Endothelial cell of umbilical vein (primary cell): ENCODE measurements at regions not wholly inside any gene's neighbourhood (a gene's known extent, or its start where the extent isn't known, plus 50 kb on each side); places are given as distances from the start of the nearest gene placed in this dataset.

Experiments used
- BruUV-seq: library from RNA; stranded (reverse); fragments of 400-500 nt; replicated peaks from 2 replicates; lab custom pipeline; 2021; lab: Mats Ljungman, UMichigan
- CTCF ChIA-PET: fragments of 300-600, 350-600 bp; sonication (Branson Sonifier 250); formaldehyde crosslinking; loops from one replicate; lab custom pipeline; 2021; ENCODE audit warnings: antibody characterized with exemption, inconsistent platforms; lab: Charles Lee
- POLR2A ChIA-PET: fragments of 300-600, 350-600 bp; sonication (Branson Sonifier 250); formaldehyde crosslinking; loops from one replicate; lab custom pipeline; 2021; ENCODE audit warnings: antibody characterized with exemption, inconsistent platforms; lab: Charles Lee
- DNase-seq: peaks from one replicate; pipeline ENCODE4 v3.0.0-alpha.2; 2011; ENCODE audit warnings: low read depth, low spot score
- FAIRE-seq: peaks from 2 replicates; lab custom pipeline; 2011; peaks lifted over from hg19 to GRCh38; lab: Jason Lieb, UNC
- H2AFZ ChIP-seq: 2 replicates; pipeline ENCODE4 v1.6.0; 2012; ENCODE audit warnings: low read depth, low read length, control low read depth, inconsistent platforms
- H3K27ac ChIP-seq: 2 replicates; pipeline ENCODE4 v1.5.1; 2011; ENCODE audit warnings: low read depth, mild to moderate bottlenecking, control low read depth, low read length, moderate library complexity; ENCODE audit not compliant: insufficient read depth
- H3K27me3 ChIP-seq, 2 experiments: 2 replicates each; pipeline versions ENCODE4 v1.6.0 to v1.6.1; 2011; ENCODE audit warnings: low read length in 2 of 2, mixed read lengths in 1 of 2; ENCODE audit not compliant: control insufficient read depth in 2 of 2, insufficient read depth in 2 of 2
- H3K36me3 ChIP-seq, 2 experiments: 2 replicates in 1 of 2; 3 replicates in 1 of 2; pipeline ENCODE4 v1.5.1; 2011; ENCODE audit warnings: low read length in 2 of 2, mild to moderate bottlenecking in 1 of 2, moderate library complexity in 1 of 2; ENCODE audit not compliant: control insufficient read depth in 2 of 2, insufficient read depth in 2 of 2; ENCODE audit errors: extremely low read depth in 1 of 2
- H3K4me1 ChIP-seq: 3 replicates; pipeline ENCODE4 v1.5.1; 2011; ENCODE audit warnings: mild to moderate bottlenecking, low read length; ENCODE audit not compliant: control insufficient read depth, insufficient read depth; ENCODE audit errors: extremely low read depth
- H3K4me2 ChIP-seq: 2 replicates; pipeline ENCODE4 v1.6.1; 2011; ENCODE audit warnings: low read length, control low read depth, mixed read lengths; ENCODE audit not compliant: insufficient read depth
- H3K4me3 ChIP-seq, 3 experiments: fragments of 200-600 bp in 1 of 3; sonication (generic), shearing (Covaris generic) in 1 of 3; replicated peaks in 1 of 3; 2 replicates each; pipeline ENCODE4 v1.5.1; 2011 to 2016; ENCODE audit warnings: control low read depth in 3 of 3, low read length in 3 of 3, mild to moderate bottlenecking in 2 of 3, inconsistent platforms in 1 of 3, low read depth in 1 of 3, moderate library complexity in 1 of 3; ENCODE audit not compliant: insufficient read depth in 1 of 3
- H3K79me2 ChIP-seq: 2 replicates; pipeline ENCODE4 v1.6.0; 2012; ENCODE audit warnings: low read length, inconsistent platforms; ENCODE audit not compliant: control insufficient read depth, insufficient read depth
- H3K9ac ChIP-seq: replicated peaks from 2 replicates; pipeline ENCODE3; 2011; ENCODE audit warnings: low read length, control low read depth; ENCODE audit not compliant: insufficient read depth; ENCODE audit errors: extremely low read depth
- H3K9me1 ChIP-seq: replicated peaks from 3 replicates; pipeline ENCODE4 v1.6.0; 2011; ENCODE audit warnings: mild to moderate bottlenecking, low read length; ENCODE audit not compliant: control insufficient read depth, insufficient read depth; ENCODE audit errors: extremely low read depth
- H3K9me3 ChIP-seq: replicated peaks from 2 replicates; pipeline ENCODE4 v1.5.1; 2012; ENCODE audit warnings: low read length, inconsistent platforms; ENCODE audit not compliant: control insufficient read depth, insufficient read depth
- H4K20me1 ChIP-seq: replicated peaks from 2 replicates; pipeline ENCODE3; 2011; ENCODE audit warnings: mild to moderate bottlenecking, low read length; ENCODE audit not compliant: control insufficient read depth, insufficient read depth; ENCODE audit errors: extremely low read depth
- EZH2 ChIP-seq: IDR thresholded peaks from 2 replicates; pipeline ENCODE4 v1.6.1; 2012; ENCODE audit warnings: borderline replicate concordance, low read depth, mild to moderate bottlenecking, moderate library complexity, low read length, inconsistent platforms; ENCODE audit not compliant: severe bottlenecking
- FOS ChIP-seq: IDR thresholded peaks from 2 replicates; pipeline ENCODE4 v1.6.1; 2011; ENCODE audit warnings: mild to moderate bottlenecking, low read length, moderate library complexity, borderline replicate concordance; ENCODE audit not compliant: insufficient read depth
- GATA2 ChIP-seq: IDR thresholded peaks from 2 replicates; pipeline ENCODE4 v1.7.0; 2011; ENCODE audit warnings: low read depth, mild to moderate bottlenecking, moderate library complexity, mixed read lengths, low read length; ENCODE audit not compliant: insufficient read length, insufficient read depth
- JUN ChIP-seq: IDR thresholded peaks from 2 replicates; pipeline ENCODE4 v1.6.1; 2011; ENCODE audit warnings: borderline replicate concordance, low read depth; ENCODE audit not compliant: insufficient read length, insufficient read depth
- MAX ChIP-seq: IDR thresholded peaks from 2 replicates; pipeline ENCODE4 v1.6.1; 2011; ENCODE audit not compliant: insufficient read depth, insufficient read length
- MYC ChIP-seq: IDR thresholded peaks from one replicate; pipeline ENCODE4 v1.6.1; 2011; ENCODE audit warnings: mild to moderate bottlenecking, low read depth, low read length
- POLR2A ChIP-seq: IDR thresholded peaks from 2 replicates; pipeline ENCODE4 v1.6.1; 2012; ENCODE audit warnings: low read depth, mild to moderate bottlenecking, control low read depth, low read length
- POLR2AphosphoS5 ChIP-seq: IDR thresholded peaks from 2 replicates; pipeline ENCODE4 v1.6.1; 2012; ENCODE audit warnings: low read depth, mild to moderate bottlenecking, control low read depth, low read length, moderate library complexity; ENCODE audit not compliant: insufficient read depth
- dilution Hi-C: fragments of 300-500 bp; cut with MboI; formaldehyde crosslinking; loops from one replicate; pipeline ENCODE4 v1.15.0; 2019; ENCODE audit warnings: low sequenced_read_pairs; ENCODE audit not compliant: extremely low pct_ligation_motif_present
- intact Hi-C: fragments of 100-400 bp; cut with micrococcal nuclease; formaldehyde crosslinking; loops from one replicate; pipeline ENCODE4 v1.10.0; 2022
- TF ChIP-seq, protein P1 (sequence below), 2 donors: IDR thresholded peaks; 1 replicate in 1 of 2; 2 replicates in 1 of 2; pipeline ENCODE4 v1.5.1; 2011; ENCODE audit warnings: low read length in 2 of 2, mild to moderate bottlenecking in 2 of 2, moderate library complexity in 2 of 2, control low read depth in 1 of 2, inconsistent platforms in 1 of 2, low read depth in 1 of 2; ENCODE audit not compliant: insufficient read depth in 1 of 2; ENCODE audit errors: extremely low read depth in 1 of 2

GRCh38 chr7:45414226-45414625 is 159.9 kb upstream of the ADCY1 start:
- ChIA-PET CTCF (no interaction called here), POLR2A (no interaction called here)
- Histone ChIP-seq H3K79me2 (no peaks in the 10 kb centered on the region), H4K20me1 (no peaks in the 10 kb centered on the region), H3K4me1 (no peaks in the 10 kb centered on the region), H3K4me2 (no peak overlapping the region), H3K9me3 (no peaks in the 10 kb centered on the region), H3K4me3 (no peak overlapping the region), H3K27me3 (no peaks in the 10 kb centered on the region), H3K27ac (no peak overlapping the region), H2AFZ (no peak overlapping the region), H3K36me3 (no peaks in the 10 kb centered on the region), H3K9ac (no peak overlapping the region), H3K9me1 (no peaks in the 10 kb centered on the region)
- DNase-seq (no peak), FAIRE-seq (no peak)
- dilution Hi-C loops, result no loop called here
- intact Hi-C loops, result no loop called here
- no TSS peak for BruUV-seq
- TF ChIP-seq, protein P1, sequence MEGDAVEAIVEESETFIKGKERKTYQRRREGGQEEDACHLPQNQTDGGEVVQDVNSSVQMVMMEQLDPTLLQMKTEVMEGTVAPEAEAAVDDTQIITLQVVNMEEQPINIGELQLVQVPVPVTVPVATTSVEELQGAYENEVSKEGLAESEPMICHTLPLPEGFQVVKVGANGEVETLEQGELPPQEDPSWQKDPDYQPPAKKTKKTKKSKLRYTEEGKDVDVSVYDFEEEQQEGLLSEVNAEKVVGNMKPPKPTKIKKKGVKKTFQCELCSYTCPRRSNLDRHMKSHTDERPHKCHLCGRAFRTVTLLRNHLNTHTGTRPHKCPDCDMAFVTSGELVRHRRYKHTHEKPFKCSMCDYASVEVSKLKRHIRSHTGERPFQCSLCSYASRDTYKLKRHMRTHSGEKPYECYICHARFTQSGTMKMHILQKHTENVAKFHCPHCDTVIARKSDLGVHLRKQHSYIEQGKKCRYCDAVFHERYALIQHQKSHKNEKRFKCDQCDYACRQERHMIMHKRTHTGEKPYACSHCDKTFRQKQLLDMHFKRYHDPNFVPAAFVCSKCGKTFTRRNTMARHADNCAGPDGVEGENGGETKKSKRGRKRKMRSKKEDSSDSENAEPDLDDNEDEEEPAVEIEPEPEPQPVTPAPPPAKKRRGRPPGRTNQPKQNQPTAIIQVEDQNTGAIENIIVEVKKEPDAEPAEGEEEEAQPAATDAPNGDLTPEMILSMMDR (IDR thresholded peaks at IDR 0.05; ENCODE audit: extremely low read depth in 1 of 2, insufficient read depth in 1 of 2, low read depth in 1 of 2, low read length in 2 of 2), result no peak
- TF ChIP-seq GATA2 (no peak), EZH2 (no peak)

GRCh38 chr7:45415265-45415664 is 158.9 kb upstream of the ADCY1 start:
- TF ChIP-seq POLR2AphosphoS5 (no peak), MAX (no peak), MYC (no peak), GATA2 (no peak), EZH2 (no peak), JUN (no peak), POLR2A (no peak), FOS (no peak)
- TF ChIP-seq, protein P1 (IDR thresholded peaks at IDR 0.05; ENCODE audit: extremely low read depth in 1 of 2, insufficient read depth in 1 of 2, low read depth in 1 of 2, low read length in 2 of 2), result no peak
- Histone ChIP-seq H3K4me3 (no peak overlapping the region), H3K9me3 (no peaks in the 10 kb centered on the region), H2AFZ (no peak overlapping the region), H3K9me1 (no peaks in the 10 kb centered on the region), H3K4me2 (no peak overlapping the region), H3K79me2 (no peaks in the 10 kb centered on the region), H3K27ac (no peak overlapping the region), H3K9ac (no peak overlapping the region), H4K20me1 (no peaks in the 10 kb centered on the region), H3K36me3 (no peaks in the 10 kb centered on the region), H3K4me1 (no peaks in the 10 kb centered on the region), H3K27me3 (no peaks in the 10 kb centered on the region)
- dilution Hi-C loops, result no loop called here
- ChIA-PET POLR2A (no interaction called here), CTCF (no interaction called here)
- intact Hi-C loops, result no loop called here
- no TSS peak for BruUV-seq
- DNase-seq (no peak), FAIRE-seq (no peak)
